A673 (cell line): ENCODE measurements at regions not wholly inside any gene's neighbourhood (a gene's known extent, or its start where the extent isn't known, plus 50 kb on each side); places are given as distances from the start of the nearest gene placed in this dataset.

Experiments
- EZH2 ChIP-seq: fragments of 200-600 bp; sonication (generic); IDR thresholded peaks from 2 replicates; pipeline ENCODE4 v1.6.1; 2017; ENCODE audit warnings: borderline replicate concordance, low read depth, mild to moderate bottlenecking, mixed read lengths, antibody characterized with exemption, low read length; ENCODE audit not compliant: poor library complexity, severe bottlenecking
- TF ChIP-seq, protein P1 (sequence below): fragments of 300-800, 200-600 bp; sonication (generic); conservative IDR thresholded peaks from 2 replicates; pipeline ENCODE4 v1.5.1; 2017; ENCODE audit warnings: low read depth, mild to moderate bottlenecking, antibody characterized with exemption, low read length, moderate library complexity, mixed read lengths

DNA sequence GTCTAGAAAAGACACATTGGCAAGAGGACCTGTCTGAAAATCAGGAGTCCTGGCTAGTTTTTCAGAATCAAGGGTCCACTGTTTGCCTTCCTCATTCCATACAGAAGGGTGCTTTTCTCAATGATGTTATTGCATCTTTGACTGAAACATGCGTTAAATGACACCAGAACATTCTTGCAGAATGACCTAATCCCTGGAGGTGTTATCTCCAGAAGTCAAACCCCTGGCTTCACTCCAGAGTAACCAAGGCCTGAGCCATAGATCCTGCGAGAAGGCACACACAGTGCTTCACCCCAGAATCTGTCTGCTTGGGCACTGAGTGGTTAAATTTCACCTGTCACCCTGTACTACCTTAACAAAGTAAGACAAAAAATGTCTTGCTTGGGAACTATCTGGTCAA, 1055.2 kb upstream of the FANCL start:
- no peak for TF ChIP-seq EZH2
- TF ChIP-seq, protein P1, sequence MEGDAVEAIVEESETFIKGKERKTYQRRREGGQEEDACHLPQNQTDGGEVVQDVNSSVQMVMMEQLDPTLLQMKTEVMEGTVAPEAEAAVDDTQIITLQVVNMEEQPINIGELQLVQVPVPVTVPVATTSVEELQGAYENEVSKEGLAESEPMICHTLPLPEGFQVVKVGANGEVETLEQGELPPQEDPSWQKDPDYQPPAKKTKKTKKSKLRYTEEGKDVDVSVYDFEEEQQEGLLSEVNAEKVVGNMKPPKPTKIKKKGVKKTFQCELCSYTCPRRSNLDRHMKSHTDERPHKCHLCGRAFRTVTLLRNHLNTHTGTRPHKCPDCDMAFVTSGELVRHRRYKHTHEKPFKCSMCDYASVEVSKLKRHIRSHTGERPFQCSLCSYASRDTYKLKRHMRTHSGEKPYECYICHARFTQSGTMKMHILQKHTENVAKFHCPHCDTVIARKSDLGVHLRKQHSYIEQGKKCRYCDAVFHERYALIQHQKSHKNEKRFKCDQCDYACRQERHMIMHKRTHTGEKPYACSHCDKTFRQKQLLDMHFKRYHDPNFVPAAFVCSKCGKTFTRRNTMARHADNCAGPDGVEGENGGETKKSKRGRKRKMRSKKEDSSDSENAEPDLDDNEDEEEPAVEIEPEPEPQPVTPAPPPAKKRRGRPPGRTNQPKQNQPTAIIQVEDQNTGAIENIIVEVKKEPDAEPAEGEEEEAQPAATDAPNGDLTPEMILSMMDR: no peak
